HG03378 (cell line): ENCODE measurements at regions not wholly inside any gene's neighbourhood (a gene's known extent, or its start where the extent isn't known, plus 50 kb on each side); places are given as distances from the start of the nearest gene placed in this dataset.

Source experiments
- ATAC-seq: cut with Tn5 transposase; IDR thresholded peaks from one replicate; pipeline ENCODE4 v1.9.1; 2021; ENCODE audit warnings: mild to moderate bottlenecking, moderate library complexity; ENCODE audit not compliant: unreplicated experiment

GRCh38 chr7:156166692-156167416 is 354.6 kb upstream of the SHH start:
- no peak for ATAC-seq

GRCh38 chr7:156163747-156164146 is 351.5 kb upstream of the SHH start:
- no peak for ATAC-seq

DNA sequence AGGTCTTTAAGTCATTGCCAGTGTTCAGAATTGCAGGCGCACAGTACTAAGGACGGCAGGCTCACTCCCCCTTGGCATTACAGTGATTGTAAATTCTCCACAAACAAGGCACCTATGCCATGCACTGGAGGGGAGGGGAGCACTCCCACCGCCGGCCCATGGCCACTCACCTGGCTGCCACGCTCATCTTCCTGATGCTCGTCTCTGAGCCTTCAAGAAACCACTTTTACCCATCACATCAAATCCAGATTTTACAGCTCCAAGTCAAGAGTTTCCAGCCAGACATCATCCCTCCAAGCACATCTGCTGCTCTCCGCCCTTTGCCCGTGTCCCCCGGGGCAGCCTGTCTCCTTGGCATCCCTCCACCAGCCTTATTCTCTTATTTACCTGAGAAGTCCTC is 350.2 kb upstream of the SHH start:
- no peak for ATAC-seq

DNA sequence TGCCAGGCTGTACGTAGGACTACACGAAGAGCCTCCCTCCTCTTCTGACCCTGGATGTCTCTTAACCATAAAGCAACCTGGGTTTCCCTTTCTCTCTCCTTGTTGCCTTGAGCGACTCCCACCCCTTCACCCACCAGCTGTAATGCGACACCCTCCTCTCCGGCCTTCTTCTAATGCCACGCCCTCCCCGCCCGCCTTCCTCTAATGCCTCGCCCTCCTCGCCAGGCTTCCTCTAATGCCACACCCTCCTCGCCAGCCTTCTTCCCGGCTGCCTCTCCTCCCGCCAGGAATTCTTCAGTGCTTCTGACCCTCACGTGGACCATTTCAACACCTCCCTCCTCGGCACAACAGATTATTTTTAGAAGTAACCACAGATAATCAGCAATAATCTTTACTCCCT is 348.5 kb upstream of the SHH start:
- no peak for ATAC-seq

DNA sequence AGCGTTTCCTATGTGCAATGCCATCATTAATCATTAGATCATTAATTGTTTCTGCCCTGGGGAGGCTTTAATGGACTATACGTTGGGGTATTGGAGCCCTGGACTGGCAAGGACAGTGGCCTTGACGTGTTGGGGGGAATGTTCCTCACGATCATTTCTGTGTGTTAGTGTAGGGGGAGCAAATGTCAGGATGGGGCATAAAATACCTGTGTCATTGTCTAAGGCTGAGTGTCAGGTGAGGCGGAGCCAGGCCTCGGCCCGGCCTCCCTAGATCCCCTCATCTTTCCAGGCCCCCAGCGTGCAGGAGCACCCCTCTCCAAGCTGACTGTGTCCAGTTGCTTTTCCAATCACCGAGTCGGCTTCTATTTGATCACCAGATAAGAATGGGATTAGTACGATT is 346.4 kb upstream of the SHH start:
- ATAC-seq, result no peak

- no peak for ATAC-seq
Observed at GRCh38 chr7:156158213-156158612, 345.9 kb upstream of the SHH start.

- ATAC-seq, result no peak
Observed at GRCh38 chr7:156157409-156158012, 345.2 kb upstream of the SHH start.

DNA sequence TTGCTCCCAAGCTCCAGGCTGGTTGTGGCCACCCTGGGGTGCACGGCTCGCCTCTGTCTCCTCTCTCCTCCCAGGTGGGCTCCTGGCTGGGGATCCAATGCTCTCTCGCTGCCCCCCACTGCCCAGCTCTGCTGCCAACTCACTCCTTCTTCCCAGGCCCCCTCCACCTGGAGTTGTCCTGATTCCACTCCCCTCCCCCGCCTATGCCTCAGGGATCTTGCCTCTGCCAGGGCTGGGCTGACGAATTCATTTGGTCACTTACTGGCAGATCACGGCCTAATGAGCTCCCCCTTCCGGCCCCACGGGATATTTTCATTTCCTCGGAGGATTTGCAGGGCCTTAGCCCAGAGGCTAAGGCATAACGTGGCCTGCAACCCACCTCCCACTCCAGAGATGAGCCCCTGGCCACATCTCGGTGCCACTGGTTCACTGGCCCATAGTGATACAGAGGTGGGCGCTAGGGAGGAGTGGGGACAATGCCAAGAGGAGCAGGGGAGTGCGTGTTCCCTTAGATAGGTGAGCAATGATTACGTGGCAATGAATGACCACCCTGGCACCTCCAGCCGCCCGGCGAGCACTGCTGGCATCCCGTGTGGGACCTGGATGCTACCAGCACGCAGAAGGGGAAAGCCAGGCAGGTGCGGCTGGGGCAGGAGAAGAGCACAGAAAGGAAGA is 344.6 kb upstream of the SHH start:
- no peak for ATAC-seq

- no peak for ATAC-seq
Observed at GRCh38 chr7:156155988-156156733, 343.9 kb upstream of the SHH start.

DNA sequence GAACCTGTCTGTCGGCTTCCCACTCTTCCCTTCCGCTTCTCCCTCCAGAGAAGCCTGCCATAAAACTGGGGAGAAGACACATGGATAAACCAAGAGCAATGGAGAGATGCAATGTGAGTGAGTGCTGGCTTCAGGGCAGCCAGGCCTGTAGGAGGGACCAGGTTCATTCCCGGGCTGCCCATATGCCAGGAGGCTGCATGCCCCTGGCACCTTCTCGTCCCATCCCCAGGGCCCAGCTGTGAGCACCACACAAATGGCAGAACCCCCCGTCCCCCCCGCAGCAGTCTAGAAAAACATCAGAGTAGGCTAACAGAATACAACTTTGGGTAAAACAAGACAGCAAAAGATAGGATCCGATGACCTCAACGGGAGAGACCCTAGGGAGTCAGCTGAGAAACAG is 341.3 kb upstream of the SHH start:
- no peak for ATAC-seq

DNA sequence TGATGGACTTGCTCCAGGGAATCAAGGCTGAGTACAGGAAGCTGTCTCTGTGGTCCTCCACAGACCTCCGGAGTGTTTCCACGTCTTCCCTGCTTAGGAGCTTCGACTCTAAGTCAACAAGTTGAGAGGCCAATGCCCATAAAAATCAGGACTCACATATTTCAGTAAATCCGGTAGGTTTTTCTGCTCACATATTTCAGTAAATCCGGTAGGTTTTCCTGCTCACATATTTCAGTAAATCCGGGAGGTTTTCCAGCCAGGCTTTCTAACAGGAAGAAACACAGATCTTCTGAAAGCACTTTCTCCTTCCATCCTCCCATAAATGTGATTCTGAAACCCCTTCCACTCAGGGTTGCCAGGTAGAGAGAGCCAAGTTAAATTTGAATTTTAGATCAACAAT is 340.1 kb upstream of the SHH start:
- no peak for ATAC-seq

- ATAC-seq, result no peak
Observed at GRCh38 chr7:156151658-156152057, 339.4 kb upstream of the SHH start.

- no peak for ATAC-seq
Observed at GRCh38 chr7:156151078-156151477, 338.8 kb upstream of the SHH start.

DNA sequence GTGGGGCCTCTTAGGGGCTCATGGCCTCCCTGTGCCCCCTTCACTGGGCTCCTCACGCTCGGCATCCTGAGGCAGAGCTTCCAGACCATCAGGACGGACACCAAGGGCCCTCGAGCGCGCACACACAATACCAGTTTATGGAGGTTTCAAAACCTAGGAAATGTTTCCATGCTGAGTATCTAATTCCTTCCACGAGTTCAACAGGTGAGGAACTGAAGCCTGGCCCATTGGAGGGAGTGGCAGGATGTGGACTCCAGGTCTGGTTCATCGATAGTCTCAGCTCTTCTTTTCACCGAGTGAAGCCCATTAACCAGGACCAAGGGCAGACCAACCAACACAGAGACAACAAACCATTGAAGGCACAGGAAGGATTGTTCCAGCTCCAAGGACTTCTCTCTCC is 336.7 kb upstream of the SHH start:
- no peak for ATAC-seq

DNA sequence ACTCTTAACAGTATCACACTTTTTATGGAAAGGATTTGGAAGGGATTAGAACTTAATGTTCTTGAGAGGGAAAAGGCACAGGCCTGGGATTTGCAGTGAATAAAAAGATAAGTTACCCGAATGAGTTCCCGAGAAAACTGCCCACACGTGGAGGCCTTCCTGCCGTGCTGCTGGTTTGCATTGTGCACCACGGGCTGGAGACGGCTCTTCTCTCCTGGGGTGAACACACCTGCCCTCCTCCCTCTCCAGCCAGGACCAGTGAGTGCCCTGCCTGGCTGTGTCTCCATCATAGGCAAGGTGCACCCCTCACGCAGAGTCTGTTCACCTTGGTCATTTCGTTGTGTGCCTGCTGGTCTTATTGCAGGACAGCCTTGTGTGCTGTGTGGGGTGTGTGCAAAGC is 336.3 kb upstream of the SHH start:
- ATAC-seq, result no peak

DNA sequence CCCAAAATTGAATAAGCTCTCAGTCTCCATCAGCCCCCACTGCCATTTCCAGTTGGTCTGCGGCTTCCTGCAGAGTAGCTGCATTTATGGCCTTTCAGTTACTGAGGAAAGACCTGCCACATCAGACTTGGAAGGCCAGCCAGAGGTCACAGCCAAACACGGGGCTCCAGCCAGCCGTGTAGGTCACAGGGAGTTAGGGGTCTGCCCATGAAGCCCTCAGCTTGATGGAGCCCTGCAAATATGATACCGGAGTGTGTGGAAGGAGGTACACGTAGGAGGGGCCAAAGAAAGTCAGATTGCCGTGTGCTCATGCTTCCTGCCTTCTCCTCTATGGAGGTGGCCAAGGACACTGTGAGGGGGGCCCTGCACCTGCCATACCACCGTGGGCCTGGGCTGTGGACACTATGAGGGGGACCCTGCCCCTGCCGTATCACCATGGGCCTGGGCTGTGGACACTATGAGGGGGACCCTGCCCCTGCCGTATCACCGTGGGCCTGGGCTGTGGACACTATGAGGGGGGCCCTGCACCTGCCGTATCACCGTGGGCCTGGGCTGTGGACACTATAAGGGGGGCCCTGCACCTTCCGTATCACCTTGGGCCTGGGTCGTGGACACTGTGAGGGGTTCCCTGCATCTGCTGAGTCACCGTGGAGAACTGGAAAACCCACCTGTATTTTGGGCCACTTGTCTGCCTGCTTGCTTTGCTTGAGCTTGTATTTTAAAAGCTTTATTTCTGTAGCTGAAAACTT is 335.7 kb upstream of the SHH start:
- no peak for ATAC-seq

GRCh38 chr7:156147104-156147503 is 334.8 kb upstream of the SHH start:
- no peak for ATAC-seq

- no peak for ATAC-seq
Observed at GRCh38 chr7:156145996-156146395, 333.7 kb upstream of the SHH start.

DNA sequence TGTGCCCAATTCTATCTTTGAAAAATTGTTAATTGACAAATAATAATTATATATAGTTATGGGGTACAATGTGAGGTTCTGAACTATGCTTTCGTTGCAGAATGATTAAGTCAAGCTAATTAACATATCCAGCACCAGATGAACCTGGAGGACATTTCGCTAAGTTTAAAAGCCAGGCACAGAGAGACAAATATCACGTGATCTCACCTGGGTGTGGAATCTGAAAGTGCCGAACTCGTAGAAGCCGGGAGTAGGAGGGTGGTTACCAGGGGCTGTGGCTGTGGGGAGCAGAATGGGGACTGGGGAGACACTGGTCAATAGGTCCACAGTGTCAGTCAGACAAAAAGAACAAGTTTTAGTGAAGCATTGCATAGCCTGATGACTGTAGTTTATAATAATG is 332.9 kb upstream of the SHH start:
- ATAC-seq, result no peak

DNA sequence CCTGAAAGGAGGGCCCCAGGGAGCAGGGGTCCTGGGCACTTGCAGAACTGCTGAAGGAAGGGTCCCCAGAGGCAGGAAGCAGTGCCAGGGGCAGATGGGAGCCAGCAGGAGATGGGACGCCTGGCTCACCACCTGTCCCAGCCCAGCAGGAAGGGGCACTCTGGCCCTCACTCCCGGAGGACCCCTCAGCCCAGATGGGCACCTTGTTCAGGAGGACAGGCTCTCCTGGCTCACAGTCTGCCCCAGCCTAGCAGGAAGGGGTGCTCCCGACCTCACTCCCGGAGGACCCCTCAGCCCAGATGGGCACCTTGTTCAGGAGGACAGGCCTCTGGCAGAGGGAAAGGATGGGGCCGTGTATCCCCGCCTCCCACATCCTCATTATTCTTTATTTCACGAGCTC is 331.4 kb upstream of the SHH start:
- no peak for ATAC-seq

- no peak for ATAC-seq
Observed at GRCh38 chr7:156143158-156143557, 330.9 kb upstream of the SHH start.
